ENCODE measurements at regions not wholly inside any gene's neighbourhood (a gene's known extent, or its start where the extent isn't known, plus 50 kb on each side); places are given as distances from the start of the nearest gene placed in this dataset.

DNA sequence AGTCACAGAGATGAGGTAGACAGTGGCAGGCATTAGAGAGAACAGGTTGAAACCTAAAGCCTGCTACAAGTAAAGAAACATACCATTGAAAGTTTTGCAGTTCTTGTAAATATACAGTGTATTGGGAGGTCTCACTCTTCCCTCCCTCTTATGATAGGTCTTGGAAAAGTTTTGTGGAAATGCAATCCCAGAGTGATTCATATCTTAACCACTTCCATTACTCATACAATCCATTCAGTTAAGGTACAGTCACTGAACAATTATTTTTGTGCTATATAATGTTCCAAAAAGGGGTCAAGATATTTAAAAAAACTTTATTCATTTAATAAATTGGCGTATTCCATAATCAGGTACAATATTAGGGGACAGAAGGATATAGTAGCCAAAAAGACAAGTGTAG, 737.7 kb upstream of the ALCAM start:
- DNase-seq (ENCODE audit: low read depth, low spot score): no peak
- Histone ChIP-seq H3K36me3 (ENCODE audit: insufficient read depth, insufficient read length, low read length) (no peaks in the 10 kb centered on the region), H3K27me3 (ENCODE audit: insufficient read depth, insufficient read length) (no peaks in the 10 kb centered on the region), H3K9me3 (ENCODE audit: insufficient read depth, low read length) (peaks cover 28% of the 10 kb centered on the region; the same call in 1 of the 2 replicates), H3K9ac (ENCODE audit: insufficient read length, low read depth) (no peak overlapping the region), H3K4me1 (ENCODE audit: insufficient read depth, insufficient read length) (no peaks in the 10 kb centered on the region), H3K4me3 (ENCODE audit: insufficient read length, low read depth) (no peak overlapping the region)
- TF ChIP-seq SUZ12 (IDR thresholded peaks at IDR 0.05; ENCODE audit: extremely low read depth, insufficient read depth, insufficient read length) (no peak), YY1 (IDR thresholded peaks at IDR 0.05; ENCODE audit: insufficient read depth, insufficient read length) (no peak), ZNF274 (IDR thresholded peaks at IDR 0.05; ENCODE audit: low read depth, low read length) (no peak)

- no peak for DNase-seq (ENCODE audit: low read depth, low spot score)
- Histone ChIP-seq H3K4me3 (ENCODE audit: insufficient read length, low read depth) (no peak overlapping the region), H3K27me3 (ENCODE audit: insufficient read depth, insufficient read length) (no peaks in the 10 kb centered on the region), H3K9me3 (ENCODE audit: insufficient read depth, low read length) (peaks cover 28% of the 10 kb centered on the region; the same call in 1 of the 2 replicates), H3K9ac (ENCODE audit: insufficient read length, low read depth) (no peak overlapping the region), H3K36me3 (ENCODE audit: insufficient read depth, insufficient read length, low read length) (no peaks in the 10 kb centered on the region), H3K4me1 (ENCODE audit: insufficient read depth, insufficient read length) (no peaks in the 10 kb centered on the region)
- TF ChIP-seq YY1 (IDR thresholded peaks at IDR 0.05; ENCODE audit: insufficient read depth, insufficient read length) (no peak), ZNF274 (IDR thresholded peaks at IDR 0.05; ENCODE audit: low read depth, low read length) (no peak), SUZ12 (IDR thresholded peaks at IDR 0.05; ENCODE audit: extremely low read depth, insufficient read depth, insufficient read length) (no peak)
These were observed 735.5 kb upstream of the ALCAM start for GRCh38 chr3:104631254-104631653.

- Histone ChIP-seq H3K4me3 (ENCODE audit: insufficient read length, low read depth) (no peak overlapping the region), H3K9me3 (ENCODE audit: insufficient read depth, low read length) (peaks cover 28% of the 10 kb centered on the region; the same call in 1 of the 2 replicates), H3K36me3 (ENCODE audit: insufficient read depth, insufficient read length, low read length) (no peaks in the 10 kb centered on the region), H3K27me3 (ENCODE audit: insufficient read depth, insufficient read length) (no peaks in the 10 kb centered on the region), H3K9ac (ENCODE audit: insufficient read length, low read depth) (no peak overlapping the region), H3K4me1 (ENCODE audit: insufficient read depth, insufficient read length) (no peaks in the 10 kb centered on the region)
- TF ChIP-seq YY1 (IDR thresholded peaks at IDR 0.05; ENCODE audit: insufficient read depth, insufficient read length): no peak
- TF ChIP-seq ZNF274 (IDR thresholded peaks at IDR 0.05; ENCODE audit: low read depth, low read length): no peak
- no peak for TF ChIP-seq SUZ12 (IDR thresholded peaks at IDR 0.05; ENCODE audit: extremely low read depth, insufficient read depth, insufficient read length)
- DNase-seq (ENCODE audit: low read depth, low spot score): no peak
These were observed 734.2 kb upstream of the ALCAM start for GRCh38 chr3:104632521-104632920.

GRCh38 chr3:104632947-104633346, 733.8 kb upstream of the ALCAM start:
- H3K9me3 ChIP-seq (ENCODE audit: insufficient read depth, low read length): peaks cover 28% of the 10 kb centered on the region; the same call in 1 of the 2 replicates
- no peaks in the 10 kb centered on the region for H3K27me3 ChIP-seq (ENCODE audit: insufficient read depth, insufficient read length)
- no peak for DNase-seq (ENCODE audit: low read depth, low spot score)
- no peaks in the 10 kb centered on the region for H3K36me3 ChIP-seq (ENCODE audit: insufficient read depth, insufficient read length, low read length)
- no peak overlapping the region for H3K9ac ChIP-seq (ENCODE audit: insufficient read length, low read depth)
- H3K4me3 ChIP-seq (ENCODE audit: insufficient read length, low read depth): no peak overlapping the region
- H3K4me1 ChIP-seq (ENCODE audit: insufficient read depth, insufficient read length): no peaks in the 10 kb centered on the region
- TF ChIP-seq YY1 (IDR thresholded peaks at IDR 0.05; ENCODE audit: insufficient read depth, insufficient read length) (no peak), SUZ12 (IDR thresholded peaks at IDR 0.05; ENCODE audit: extremely low read depth, insufficient read depth, insufficient read length) (no peak), ZNF274 (IDR thresholded peaks at IDR 0.05; ENCODE audit: low read depth, low read length) (no peak)

DNA sequence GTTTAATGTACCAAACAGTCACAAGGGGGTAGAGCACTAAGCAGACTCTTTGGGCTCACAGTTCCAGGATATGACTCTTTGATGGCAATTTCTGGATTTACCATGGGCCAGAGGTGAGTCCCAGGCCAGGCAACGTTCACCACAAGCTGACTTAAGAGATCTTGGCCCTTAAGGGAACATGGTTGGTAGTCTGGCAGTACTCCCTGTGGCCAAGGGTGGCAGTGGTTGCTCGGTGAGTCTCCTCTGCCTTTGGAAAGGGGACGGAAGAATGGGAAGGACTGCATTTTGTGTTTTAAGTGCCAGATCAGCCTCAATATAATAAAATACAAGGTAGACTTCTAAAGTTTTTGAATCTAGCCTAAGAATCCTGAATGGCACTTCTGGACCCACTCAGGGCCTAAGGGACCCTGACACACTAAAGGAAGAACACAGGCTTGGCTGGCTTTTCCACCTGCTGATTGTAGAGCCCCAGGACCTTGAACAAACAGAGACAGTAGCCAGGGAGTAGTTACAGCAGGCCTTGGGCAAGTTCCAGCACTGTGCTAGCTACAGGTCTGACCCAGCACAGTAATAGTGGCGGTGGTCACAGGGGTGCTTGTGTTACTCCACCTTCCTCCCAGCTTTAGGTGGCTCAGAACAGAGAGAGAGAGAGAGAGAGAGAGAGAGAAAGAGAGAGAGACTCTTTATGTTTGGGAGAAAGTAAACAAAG, 730.7 kb upstream of the ALCAM start:
- Histone ChIP-seq H3K9ac (ENCODE audit: insufficient read length, low read depth) (no peak overlapping the region), H3K4me3 (ENCODE audit: insufficient read length, low read depth) (no peak overlapping the region), H3K27me3 (ENCODE audit: insufficient read depth, insufficient read length) (no peaks in the 10 kb centered on the region), H3K4me1 (ENCODE audit: insufficient read depth, insufficient read length) (no peaks in the 10 kb centered on the region), H3K36me3 (ENCODE audit: insufficient read depth, insufficient read length, low read length) (no peaks in the 10 kb centered on the region), H3K9me3 (ENCODE audit: insufficient read depth, low read length) (peaks cover 10% of the 10 kb centered on the region)
- no peak for DNase-seq (ENCODE audit: low read depth, low spot score)
- TF ChIP-seq SUZ12 (IDR thresholded peaks at IDR 0.05; ENCODE audit: extremely low read depth, insufficient read depth, insufficient read length): no peak
- no peak for TF ChIP-seq YY1 (IDR thresholded peaks at IDR 0.05; ENCODE audit: insufficient read depth, insufficient read length)
- no peak for TF ChIP-seq ZNF274 (IDR thresholded peaks at IDR 0.05; ENCODE audit: low read depth, low read length)

DNA sequence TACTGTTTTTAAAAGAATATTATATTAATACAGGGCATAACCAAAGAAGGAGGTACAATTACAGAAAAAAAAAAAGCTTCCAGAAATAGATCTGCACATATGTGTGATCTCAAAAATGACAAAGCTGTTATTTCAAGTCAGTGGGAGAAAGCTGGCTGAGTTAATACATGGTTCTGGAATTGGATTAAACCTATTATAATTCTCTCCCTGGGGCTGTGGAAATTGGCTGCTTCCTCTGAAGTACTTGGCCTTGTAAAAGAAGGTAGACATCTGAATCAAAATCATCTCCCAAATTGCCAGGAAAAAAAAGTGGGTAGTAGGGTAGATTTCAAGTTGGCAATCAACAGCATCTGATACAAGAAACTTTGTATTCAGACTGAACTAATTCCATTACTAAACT, 723.9 kb upstream of the ALCAM start:
- Histone ChIP-seq H3K4me1 (ENCODE audit: insufficient read depth, insufficient read length) (no peaks in the 10 kb centered on the region), H3K9ac (ENCODE audit: insufficient read length, low read depth) (no peak overlapping the region), H3K9me3 (ENCODE audit: insufficient read depth, low read length) (no peaks in the 10 kb centered on the region; the same call in 1 of the 2 replicates), H3K36me3 (ENCODE audit: insufficient read depth, insufficient read length, low read length) (no peaks in the 10 kb centered on the region), H3K4me3 (ENCODE audit: insufficient read length, low read depth) (no peak overlapping the region), H3K27me3 (ENCODE audit: insufficient read depth, insufficient read length) (no peaks in the 10 kb centered on the region)
- TF ChIP-seq SUZ12 (IDR thresholded peaks at IDR 0.05; ENCODE audit: extremely low read depth, insufficient read depth, insufficient read length) (no peak), ZNF274 (IDR thresholded peaks at IDR 0.05; ENCODE audit: low read depth, low read length) (no peak), YY1 (IDR thresholded peaks at IDR 0.05; ENCODE audit: insufficient read depth, insufficient read length) (no peak)
- DNase-seq (ENCODE audit: low read depth, low spot score): no peak

- Histone ChIP-seq H3K36me3 (ENCODE audit: insufficient read depth, insufficient read length, low read length) (no peaks in the 10 kb centered on the region), H3K4me3 (ENCODE audit: insufficient read length, low read depth) (no peak overlapping the region), H3K4me1 (ENCODE audit: insufficient read depth, insufficient read length) (no peaks in the 10 kb centered on the region), H3K27me3 (ENCODE audit: insufficient read depth, insufficient read length) (no peaks in the 10 kb centered on the region), H3K9ac (ENCODE audit: insufficient read length, low read depth) (no peak overlapping the region), H3K9me3 (ENCODE audit: insufficient read depth, low read length) (no peaks in the 10 kb centered on the region)
- DNase-seq (ENCODE audit: low read depth, low spot score): no peak
- TF ChIP-seq YY1 (IDR thresholded peaks at IDR 0.05; ENCODE audit: insufficient read depth, insufficient read length) (no peak), ZNF274 (IDR thresholded peaks at IDR 0.05; ENCODE audit: low read depth, low read length) (no peak), SUZ12 (IDR thresholded peaks at IDR 0.05; ENCODE audit: extremely low read depth, insufficient read depth, insufficient read length) (no peak)
These were observed 720.5 kb upstream of the ALCAM start for GRCh38 chr3:104646196-104646595.
